MM.1S (cell line): ENCODE measurements at regions not wholly inside any gene's neighbourhood (a gene's known extent, or its start where the extent isn't known, plus 50 kb on each side); places are given as distances from the start of the nearest gene placed in this dataset.

ENCODE experiments used
- DNase-seq: peaks from one replicate; pipeline ENCODE4 v3.0.0-alpha.2; 2015
- H2AFZ ChIP-seq: fragments of 300-600 bp; sonication (generic); 2 replicates; pipeline ENCODE4 v1.6.0; 2016; ENCODE audit warnings: antibody characterized with exemption, low read length
- H3F3A ChIP-seq: fragments of 300-600 bp; sonication (generic); 2 replicates; pipeline ENCODE4 v1.6.1; 2016; ENCODE audit warnings: mild to moderate bottlenecking, antibody characterized with exemption, low read length, moderate library complexity, mixed read lengths; ENCODE audit not compliant: insufficient read depth
- H3K27ac ChIP-seq: fragments of 300-600 bp; sonication (generic); 2 replicates; pipeline ENCODE4 v1.5.1; 2016; ENCODE audit warnings: mild to moderate bottlenecking, low read length
- H3K27me3 ChIP-seq: fragments of 300-600 bp; sonication (generic); replicated peaks from 2 replicates; pipeline ENCODE4 v1.6.0; 2016; ENCODE audit warnings: low read length; ENCODE audit not compliant: insufficient read depth
- H3K36me3 ChIP-seq: fragments of 300-600 bp; sonication (generic); replicated peaks from 2 replicates; pipeline ENCODE4 v1.6.1; 2016; ENCODE audit warnings: mild to moderate bottlenecking, low read length, mixed read lengths; ENCODE audit not compliant: insufficient read depth
- H3K4me1 ChIP-seq: fragments of 300-600 bp; sonication (generic); 2 replicates; pipeline ENCODE4 v1.6.1; 2016; ENCODE audit warnings: low read length, mixed read lengths
- H3K4me2 ChIP-seq: fragments of 300-600 bp; sonication (generic); 2 replicates; pipeline ENCODE4 v1.6.0; 2016; ENCODE audit warnings: low read depth, low read length
- H3K4me3 ChIP-seq: fragments of 300-600 bp; sonication (generic); 2 replicates; pipeline ENCODE4 v1.5.1; 2016; ENCODE audit warnings: low read length, mixed read lengths
- H3K79me2 ChIP-seq: fragments of 300-600 bp; sonication (generic); 2 replicates; pipeline ENCODE4 v1.6.1; 2016; ENCODE audit warnings: mixed run types, low read length, mixed read lengths
- H3K9ac ChIP-seq: fragments of 300-600 bp; sonication (generic); 2 replicates; pipeline ENCODE4 v1.6.1; 2016; ENCODE audit warnings: low read length, mixed read lengths
- H3K9me2 ChIP-seq: fragments of 300-600 bp; sonication (generic); replicated peaks from 2 replicates; pipeline ENCODE4 v1.6.1; 2016; ENCODE audit warnings: mild to moderate bottlenecking, low read length, mixed read lengths; ENCODE audit not compliant: insufficient read depth
- H3K9me3 ChIP-seq: fragments of 300-600 bp; sonication (generic); replicated peaks from 2 replicates; pipeline ENCODE4 v1.6.1; 2016; ENCODE audit warnings: mild to moderate bottlenecking, low read length, mixed read lengths; ENCODE audit not compliant: insufficient read depth
- H4K20me1 ChIP-seq: fragments of 300-600 bp; sonication (generic); 2 replicates; pipeline ENCODE4 v1.6.1; 2016; ENCODE audit warnings: mild to moderate bottlenecking, low read length, moderate library complexity, mixed read lengths; ENCODE audit not compliant: insufficient read depth
- EZH2 ChIP-seq: fragments of 300-600 bp; sonication (generic); optimal IDR thresholded peaks from 2 replicates; pipeline ENCODE3; 2017; ENCODE audit warnings: low read depth, mild to moderate bottlenecking, antibody characterized with exemption, low read length, mixed read lengths
- EZH2phosphoT487 ChIP-seq: fragments of 300-600 bp; sonication (generic); IDR thresholded peaks from 2 replicates; pipeline ENCODE4 v1.6.1; 2018; ENCODE audit warnings: antibody characterized with exemption, low read length
- TF ChIP-seq, protein P1 (sequence below): fragments of 300-600 bp; sonication (generic); IDR thresholded peaks from 2 replicates; pipeline ENCODE4 v1.5.1; 2016; ENCODE audit warnings: antibody characterized with exemption, low read length, mixed read lengths

DNA sequence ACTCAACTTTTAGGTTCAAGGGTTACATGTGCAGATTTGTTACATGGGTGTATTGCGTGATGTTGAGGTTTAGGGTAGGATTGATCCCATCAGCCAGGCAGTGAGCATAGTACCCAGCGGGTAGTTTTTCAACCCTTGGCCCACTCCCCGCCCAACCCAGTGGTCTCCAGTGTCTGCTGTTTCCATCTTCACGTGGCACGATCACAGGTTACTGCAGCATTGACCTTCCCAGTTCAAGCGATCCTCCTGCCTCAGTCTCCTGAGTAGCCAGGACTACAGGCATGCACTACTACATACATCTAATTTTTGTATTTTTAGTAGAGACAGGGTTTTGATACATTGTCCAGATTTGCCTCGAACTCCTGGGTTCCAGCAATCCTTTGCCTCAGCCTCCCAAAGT, 905.7 kb upstream of the ZNF722 start:
- Histone ChIP-seq H3F3A (no peaks in the 10 kb centered on the region), H3K9me3 (no peaks in the 10 kb centered on the region)

DNA sequence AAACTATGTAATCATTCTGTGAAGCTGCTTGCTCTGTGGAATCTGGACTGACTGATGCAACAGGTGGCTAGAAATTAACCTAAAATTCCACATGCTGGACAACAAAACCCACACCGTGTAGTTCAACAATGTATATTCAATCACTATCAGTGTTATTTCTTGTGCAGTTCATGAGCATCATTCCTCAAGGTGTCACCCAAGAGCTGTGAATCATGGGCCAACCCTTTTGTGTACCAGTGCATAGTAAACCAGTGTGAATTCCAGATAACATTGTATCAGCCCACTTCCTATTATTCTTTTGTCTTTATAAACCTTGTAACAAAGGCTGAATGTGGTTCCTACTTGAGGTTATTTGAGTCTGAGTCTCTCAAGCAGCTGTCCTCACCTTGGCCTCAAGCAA, 905.2 kb upstream of the ZNF722 start:
- no peaks in the 10 kb centered on the region for H3K4me1 ChIP-seq

More for the DNA sequence above, 905.7 kb upstream of the ZNF722 start:
- Histone ChIP-seq H3K27me3 (no peaks in the 10 kb centered on the region), H3K9me2 (no peaks in the 10 kb centered on the region), H4K20me1 (no peaks in the 10 kb centered on the region), H3K4me1 (no peaks in the 10 kb centered on the region), H2AFZ (no peak overlapping the region), H3K4me2 (no peak overlapping the region), H3K36me3 (no peaks in the 10 kb centered on the region), H3K79me2 (no peaks in the 10 kb centered on the region), H3K4me3 (no peak overlapping the region), H3K27ac (no peak overlapping the region), H3K9ac (no peak overlapping the region)
- DNase-seq = no peak
- TF ChIP-seq, protein P1, sequence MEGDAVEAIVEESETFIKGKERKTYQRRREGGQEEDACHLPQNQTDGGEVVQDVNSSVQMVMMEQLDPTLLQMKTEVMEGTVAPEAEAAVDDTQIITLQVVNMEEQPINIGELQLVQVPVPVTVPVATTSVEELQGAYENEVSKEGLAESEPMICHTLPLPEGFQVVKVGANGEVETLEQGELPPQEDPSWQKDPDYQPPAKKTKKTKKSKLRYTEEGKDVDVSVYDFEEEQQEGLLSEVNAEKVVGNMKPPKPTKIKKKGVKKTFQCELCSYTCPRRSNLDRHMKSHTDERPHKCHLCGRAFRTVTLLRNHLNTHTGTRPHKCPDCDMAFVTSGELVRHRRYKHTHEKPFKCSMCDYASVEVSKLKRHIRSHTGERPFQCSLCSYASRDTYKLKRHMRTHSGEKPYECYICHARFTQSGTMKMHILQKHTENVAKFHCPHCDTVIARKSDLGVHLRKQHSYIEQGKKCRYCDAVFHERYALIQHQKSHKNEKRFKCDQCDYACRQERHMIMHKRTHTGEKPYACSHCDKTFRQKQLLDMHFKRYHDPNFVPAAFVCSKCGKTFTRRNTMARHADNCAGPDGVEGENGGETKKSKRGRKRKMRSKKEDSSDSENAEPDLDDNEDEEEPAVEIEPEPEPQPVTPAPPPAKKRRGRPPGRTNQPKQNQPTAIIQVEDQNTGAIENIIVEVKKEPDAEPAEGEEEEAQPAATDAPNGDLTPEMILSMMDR = no peak
- no peak for TF ChIP-seq EZH2phosphoT487
- no peak for TF ChIP-seq EZH2

DNA sequence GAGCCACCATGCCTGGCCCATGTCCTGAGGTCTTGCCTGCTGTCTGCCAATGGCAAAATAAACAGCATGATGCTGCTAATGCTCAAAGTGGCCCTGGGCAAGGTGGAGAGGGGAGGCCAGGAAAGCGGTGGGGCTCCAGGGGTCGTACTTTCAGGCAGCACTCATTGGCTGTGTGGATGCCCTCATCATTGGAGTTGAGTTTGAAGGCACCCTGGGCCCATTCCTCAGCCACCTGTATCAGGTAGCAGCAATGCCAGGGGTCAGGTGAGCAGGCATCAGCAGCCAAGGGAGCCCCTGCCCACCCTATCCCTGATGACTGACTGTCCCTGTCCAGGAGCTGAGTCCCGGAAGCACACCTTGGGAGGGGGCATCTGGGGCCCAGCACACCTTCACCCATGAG, 902.5 kb upstream of the ZNF722 start:
- Histone ChIP-seq H3K9ac (no peak overlapping the region), H3K79me2 (no peaks in the 10 kb centered on the region), H3K27ac (no peak overlapping the region), H2AFZ (no peak overlapping the region), H3K27me3 (no peaks in the 10 kb centered on the region), H3F3A (no peaks in the 10 kb centered on the region), H4K20me1 (no peaks in the 10 kb centered on the region), H3K36me3 (no peaks in the 10 kb centered on the region), H3K4me1 (no peaks in the 10 kb centered on the region), H3K9me2 (no peaks in the 10 kb centered on the region), H3K4me3 (no peak overlapping the region), H3K9me3 (no peaks in the 10 kb centered on the region), H3K4me2 (no peak overlapping the region)
- DNase-seq = no peak
- no peak for TF ChIP-seq EZH2
- no peak for TF ChIP-seq EZH2phosphoT487
- TF ChIP-seq, protein P1 = no peak

More for the DNA sequence above, 905.2 kb upstream of the ZNF722 start:
- H4K20me1 ChIP-seq = no peaks in the 10 kb centered on the region
- no peaks in the 10 kb centered on the region for H3K9me2 ChIP-seq
- H3K9me3 ChIP-seq = no peaks in the 10 kb centered on the region
- no peak for TF ChIP-seq EZH2phosphoT487
- no peaks in the 10 kb centered on the region for H3K27me3 ChIP-seq
- no peak overlapping the region for H3K27ac ChIP-seq
- H2AFZ ChIP-seq = no peak overlapping the region
- no peaks in the 10 kb centered on the region for H3F3A ChIP-seq
- no peaks in the 10 kb centered on the region for H3K36me3 ChIP-seq
- H3K79me2 ChIP-seq = no peaks in the 10 kb centered on the region
- DNase-seq = no peak
- no peak overlapping the region for H3K9ac ChIP-seq
- no peak overlapping the region for H3K4me3 ChIP-seq
- no peak overlapping the region for H3K4me2 ChIP-seq

DNA sequence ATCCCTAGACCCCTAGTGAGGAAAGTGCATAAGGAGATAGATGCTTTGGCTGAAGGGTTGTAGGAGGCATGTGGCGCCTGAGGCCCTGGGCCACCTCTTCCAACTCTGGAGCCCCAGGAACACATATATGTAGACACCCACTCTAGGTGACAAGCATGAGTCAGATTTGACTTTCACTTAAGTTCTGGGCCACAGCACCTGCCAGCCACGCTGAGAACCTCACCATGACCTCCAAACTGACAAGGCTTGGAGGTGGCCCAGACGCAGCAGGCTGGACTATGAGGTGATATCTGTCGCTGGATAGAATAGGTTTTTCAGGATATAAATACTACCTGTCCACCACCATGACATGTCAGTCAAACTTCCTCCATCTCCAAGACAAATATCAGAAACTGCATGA, 894.0 kb upstream of the ZNF722 start:
- Histone ChIP-seq H3K27me3 (no peaks in the 10 kb centered on the region), H2AFZ (no peak overlapping the region), H3K4me3 (no peak overlapping the region), H3F3A (no peaks in the 10 kb centered on the region), H3K4me1 (no peaks in the 10 kb centered on the region), H4K20me1 (no peaks in the 10 kb centered on the region), H3K27ac (no peak overlapping the region), H3K9me2 (no peaks in the 10 kb centered on the region), H3K9me3 (no peaks in the 10 kb centered on the region), H3K79me2 (no peaks in the 10 kb centered on the region), H3K9ac (no peak overlapping the region), H3K4me2 (no peak overlapping the region), H3K36me3 (no peaks in the 10 kb centered on the region)
- TF ChIP-seq, protein P1 = no peak
- TF ChIP-seq EZH2 = no peak
- no peak for TF ChIP-seq EZH2phosphoT487
- DNase-seq = no peak
